ENCODE measurements at regions not wholly inside any gene's neighbourhood (a gene's known extent, or its start where the extent isn't known, plus 50 kb on each side); places are given as distances from the start of the nearest gene placed in this dataset.

GRCh38 chr5:135234666-135235401 is 164.2 kb downstream of the MACROH2A1 start:
- no peak for DNase-seq (ENCODE audit: low spot score)

DNA sequence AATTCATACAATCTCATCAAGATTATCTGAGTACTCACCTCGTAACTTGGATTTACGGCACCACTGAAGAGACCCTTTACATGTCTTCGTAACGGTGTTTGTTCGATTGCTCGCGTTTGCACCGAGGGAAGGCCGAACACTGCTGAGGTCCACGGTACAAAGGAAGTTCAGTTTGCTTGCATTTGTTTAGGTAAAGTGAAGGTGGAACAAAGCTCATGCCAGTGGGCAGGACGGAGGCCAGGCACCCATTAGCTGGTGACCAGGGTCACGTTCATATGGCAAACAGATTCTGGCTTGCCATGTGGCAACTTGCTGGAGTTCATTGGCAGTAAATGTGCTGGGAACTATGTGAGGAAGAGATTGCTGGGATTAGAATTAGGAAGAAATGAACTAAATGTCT is 164.8 kb downstream of the MACROH2A1 start:
- DNase-seq (ENCODE audit: low spot score) = no peak

GRCh38 chr5:135233477-135233876 is 165.6 kb downstream of the MACROH2A1 start:
- no peak for DNase-seq (ENCODE audit: low spot score)

DNA sequence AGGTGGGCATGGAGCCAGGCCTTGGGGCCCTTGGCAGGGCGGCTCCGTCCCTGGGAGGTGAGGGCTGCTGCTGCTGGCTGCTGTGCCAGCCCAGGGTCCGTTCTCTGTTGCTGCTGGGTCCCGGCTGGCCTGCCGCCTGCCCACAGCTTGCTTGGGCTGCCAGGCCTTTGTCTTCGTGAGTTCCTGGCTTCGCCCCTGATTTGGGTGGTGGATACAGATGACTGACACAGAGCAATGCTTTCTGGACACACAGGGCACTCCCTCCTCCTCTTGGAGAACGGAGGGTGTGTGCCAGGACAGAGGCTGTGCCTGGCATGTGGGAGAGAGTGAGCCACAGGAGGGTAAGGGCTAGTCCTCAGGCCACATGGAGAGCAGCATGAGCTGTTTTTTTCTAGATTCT is 166.1 kb downstream of the MACROH2A1 start:
- no peak for DNase-seq (ENCODE audit: low spot score)

DNA sequence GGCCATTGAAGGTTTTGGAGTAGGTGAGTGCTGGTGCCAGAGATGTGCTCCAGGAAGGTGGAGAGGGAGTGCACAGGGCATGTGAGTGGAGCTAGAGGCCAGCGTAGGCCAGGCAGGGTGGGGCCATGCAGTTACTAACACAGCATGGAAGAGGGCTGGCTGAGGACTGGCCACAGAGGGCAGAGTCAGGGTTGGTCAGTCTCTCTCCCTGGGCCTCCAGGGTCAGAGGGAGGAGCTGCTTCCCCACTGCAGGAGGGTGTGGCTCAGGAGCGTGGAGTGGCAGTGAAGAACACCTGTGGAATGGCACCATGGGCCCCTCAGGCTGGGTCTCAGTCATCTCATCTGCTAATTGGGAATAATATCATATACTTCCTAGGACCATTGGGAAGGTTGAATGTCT is 167.7 kb downstream of the MACROH2A1 start:
- DNase-seq (ENCODE audit: low spot score) = no peak

DNA sequence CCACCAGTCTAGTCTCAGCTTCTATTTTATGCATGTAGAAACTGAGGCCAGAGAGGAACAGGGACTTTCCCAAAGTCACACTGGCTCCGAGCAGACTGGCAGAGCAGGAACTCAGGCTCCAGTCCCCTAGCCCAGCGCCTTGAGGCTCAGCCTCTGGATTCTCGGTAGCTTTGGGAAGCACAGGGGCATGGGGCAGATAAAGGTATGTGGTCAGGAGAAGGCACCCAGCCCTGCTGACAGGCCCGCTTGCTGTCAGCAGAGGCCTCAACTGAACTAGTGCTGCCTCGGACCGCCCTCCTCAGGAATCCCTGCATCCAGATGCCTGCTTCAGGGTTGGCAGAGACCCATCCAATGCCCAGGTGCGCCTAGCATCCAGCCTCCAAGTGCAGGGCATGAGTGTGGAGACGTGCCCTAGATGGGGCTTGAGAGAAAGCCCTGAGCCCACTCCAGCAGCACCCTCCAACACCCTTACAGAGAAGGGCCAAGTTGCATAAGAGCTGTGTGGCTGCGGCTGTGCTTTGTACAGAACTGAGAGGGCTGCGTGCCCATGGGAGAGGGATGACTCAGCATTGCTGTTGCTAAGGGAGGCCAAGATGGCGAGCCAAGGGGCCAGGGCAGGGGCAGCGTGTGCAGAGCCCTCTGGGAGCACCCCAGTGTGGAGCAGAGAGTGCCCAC is 168.6 kb downstream of the MACROH2A1 start:
- DNase-seq (ENCODE audit: low spot score) = no peak

DNA sequence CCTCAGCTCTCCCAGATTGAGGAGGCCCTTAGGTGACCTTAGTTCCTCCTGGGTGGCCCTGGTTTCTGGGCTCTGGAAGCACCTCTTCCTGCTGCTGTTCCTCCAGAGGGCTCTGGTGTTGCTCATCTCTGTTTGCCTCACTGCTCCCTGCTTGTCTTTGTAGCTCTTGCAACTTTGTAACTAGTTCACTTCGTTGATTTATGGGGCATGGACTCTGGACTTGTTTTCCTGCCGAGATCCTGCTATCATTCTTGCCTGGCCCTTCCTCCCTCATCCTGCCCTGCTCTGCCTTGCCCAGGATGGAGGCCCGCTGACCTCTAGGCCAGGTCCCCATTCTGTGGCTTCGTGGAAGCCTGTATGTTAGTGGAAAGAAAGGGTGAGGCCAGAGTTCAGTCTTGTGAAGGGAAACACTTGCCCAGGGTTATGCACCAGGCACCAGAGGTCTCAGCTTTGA is 169.3 kb downstream of the MACROH2A1 start:
- no peak for DNase-seq (ENCODE audit: low spot score)

GRCh38 chr5:135229122-135229521 is 169.9 kb downstream of the MACROH2A1 start:
- no peak for DNase-seq (ENCODE audit: low spot score)

GRCh38 chr5:135228222-135228621 is 170.8 kb downstream of the MACROH2A1 start:
- DNase-seq (ENCODE audit: low spot score) = no peak

DNA sequence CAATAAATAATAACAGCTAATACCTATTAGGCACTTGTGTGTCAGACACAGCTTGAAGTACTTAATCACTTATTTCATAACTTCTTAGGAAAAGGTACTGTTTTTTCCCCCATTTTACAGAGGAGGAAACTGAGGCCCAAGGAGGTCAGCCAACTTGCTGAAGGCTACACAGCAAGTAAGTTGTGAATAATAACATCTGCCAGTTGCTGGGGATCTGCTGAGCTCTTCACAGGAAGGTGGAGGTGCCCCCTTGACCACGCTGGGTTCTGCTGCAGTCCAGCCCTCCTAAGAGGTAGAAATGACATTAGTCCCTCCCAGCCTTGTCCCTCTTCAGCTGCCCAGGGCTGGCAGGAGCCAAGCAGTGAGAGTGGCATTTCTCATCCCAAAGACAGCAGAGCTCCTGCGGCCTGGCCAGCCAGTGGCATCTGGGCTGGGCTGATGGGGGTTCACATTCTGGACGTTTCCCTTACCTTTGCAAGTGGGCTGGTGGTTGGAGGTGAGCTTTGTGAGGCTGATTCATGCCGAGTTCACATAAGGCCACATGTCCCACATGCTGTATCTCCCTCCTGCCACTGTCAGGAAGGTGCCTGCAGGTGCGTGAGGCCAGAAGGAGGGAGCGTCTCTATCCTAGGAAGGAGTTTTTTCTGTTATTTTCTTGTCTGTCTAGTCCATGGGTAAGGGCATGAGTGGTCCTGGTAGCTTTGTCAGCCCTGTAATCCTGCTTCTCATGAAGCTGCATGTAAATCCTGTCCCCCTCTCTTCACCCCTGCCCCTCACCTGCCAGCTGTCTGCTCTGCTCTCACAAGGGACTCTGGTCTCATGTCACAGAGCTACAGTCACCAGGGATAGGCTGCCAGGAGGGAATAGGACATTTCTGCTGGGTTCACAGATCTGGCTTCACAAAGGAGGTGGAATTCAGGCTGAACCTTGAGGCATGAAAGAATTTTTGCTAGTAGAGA is 171.7 kb downstream of the MACROH2A1 start:
- no peak for DNase-seq (ENCODE audit: low spot score)

GRCh38 chr5:135225856-135226560 is 173.0 kb downstream of the MACROH2A1 start:
- no peak for DNase-seq (ENCODE audit: low spot score)

GRCh38 chr5:135223891-135224625 is 175.0 kb downstream of the MACROH2A1 start:
- DNase-seq (ENCODE audit: low spot score) = no peak

GRCh38 chr5:135223404-135223803 is 175.6 kb downstream of the MACROH2A1 start:
- no peak for DNase-seq (ENCODE audit: low spot score)

GRCh38 chr5:135222771-135223170 is 176.3 kb downstream of the MACROH2A1 start:
- DNase-seq (ENCODE audit: low spot score) = no peak

- DNase-seq (ENCODE audit: low spot score) = no peak
Measured at GRCh38 chr5:135222171-135222681, 176.8 kb downstream of the MACROH2A1 start.

- DNase-seq (ENCODE audit: low spot score) = no peak
Measured at GRCh38 chr5:135221696-135222095, 177.3 kb downstream of the MACROH2A1 start.

DNA sequence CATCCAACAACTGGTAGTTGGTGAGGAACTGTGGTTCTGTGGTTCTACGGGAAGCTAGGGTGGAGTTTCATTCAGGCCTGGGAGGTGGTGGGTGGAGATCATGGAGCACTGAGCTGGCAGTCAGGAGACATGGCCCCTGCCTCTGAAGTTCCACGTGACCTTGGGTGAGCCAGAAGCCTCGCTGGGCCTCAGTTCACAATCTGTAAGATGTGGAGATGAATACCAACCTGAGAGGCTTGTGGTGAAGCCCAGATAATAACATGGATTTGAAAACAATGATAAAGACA is 177.9 kb downstream of the MACROH2A1 start:
- DNase-seq (ENCODE audit: low spot score) = no peak

GRCh38 chr5:135220394-135221186 is 178.4 kb downstream of the MACROH2A1 start:
- no peak for DNase-seq (ENCODE audit: low spot score)

DNA sequence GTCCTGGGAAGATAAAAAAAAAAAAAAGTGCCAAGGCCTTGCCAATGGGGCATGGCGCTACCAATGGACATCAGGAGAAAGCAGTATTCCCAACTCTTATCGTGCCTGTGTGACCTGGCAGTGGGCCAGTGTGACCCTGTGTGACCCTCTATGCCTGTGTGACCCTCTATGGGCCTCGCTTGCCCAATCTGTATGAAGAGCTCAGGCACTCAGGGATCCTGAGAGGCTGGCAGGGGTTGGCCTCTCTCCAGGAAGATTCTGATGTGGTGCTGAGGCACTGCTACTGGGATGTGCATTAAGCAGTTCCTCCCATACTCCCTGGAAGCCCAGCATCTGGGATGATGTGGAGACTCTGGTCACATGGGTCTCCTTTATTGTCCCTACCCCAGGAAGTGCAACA is 179.2 kb downstream of the MACROH2A1 start:
- no peak for DNase-seq (ENCODE audit: low spot score)

Measured in germinal center (tissue), 1 donor.